ENCODE measurements at regions not wholly inside any gene's neighbourhood (a gene's known extent, or its start where the extent isn't known, plus 50 kb on each side); places are given as distances from the start of the nearest gene placed in this dataset.

GRCh38 chr22:26830837-26831236 is 173.4 kb downstream of the MIAT start:
- Histone ChIP-seq H3K27me3 (no peaks in the 10 kb centered on the region), H3K4me3 (no peak overlapping the region), H3K4me1 (no peaks in the 10 kb centered on the region), H3K9me3 (no peaks in the 10 kb centered on the region), H3K36me3 (no peaks in the 10 kb centered on the region), H3K27ac (no peak overlapping the region)
- intact Hi-C loops (cut with DNase I), result no loop called here
- no peak for DNase-seq (ENCODE audit: low spot score in 2 of 2)
- no peak for TF ChIP-seq CTCF (IDR thresholded peaks at IDR 0.05)

GRCh38 chr22:26835023-26835422 is 177.6 kb downstream of the MIAT start:
- DNase-seq (ENCODE audit: low spot score in 2 of 2), result no peak
- Histone ChIP-seq H3K36me3 (no peaks in the 10 kb centered on the region), H3K4me1 (no peaks in the 10 kb centered on the region), H3K4me3 (no peak overlapping the region), H3K27me3 (no peaks in the 10 kb centered on the region), H3K27ac (no peak overlapping the region), H3K9me3 (no peaks in the 10 kb centered on the region)
- no peak for TF ChIP-seq CTCF (IDR thresholded peaks at IDR 0.05)
- intact Hi-C loops (cut with DNase I), result no loop called here

GRCh38 chr22:26835929-26836528 is 178.6 kb downstream of the MIAT start:
- Histone ChIP-seq H3K4me3 (no peak overlapping the region), H3K4me1 (no peaks in the 10 kb centered on the region), H3K36me3 (no peaks in the 10 kb centered on the region), H3K27ac (no peak overlapping the region), H3K27me3 (no peaks in the 10 kb centered on the region), H3K9me3 (no peaks in the 10 kb centered on the region)
- no peak for DNase-seq (ENCODE audit: low spot score in 2 of 2)
- intact Hi-C loops (cut with DNase I), result no loop called here
- peak in 2 of 3 experiments; percentile 47 to 48 for TF ChIP-seq CTCF (IDR thresholded peaks at IDR 0.05)

- DNase-seq (ENCODE audit: low spot score in 2 of 2), result no peak
- H3K4me3 ChIP-seq, result no peak overlapping the region
- TF ChIP-seq CTCF (IDR thresholded peaks at IDR 0.05), result no peak
- no peaks in the 10 kb centered on the region for H3K36me3 ChIP-seq
- no peaks in the 10 kb centered on the region for H3K4me1 ChIP-seq
- H3K27me3 ChIP-seq, result no peaks in the 10 kb centered on the region
- intact Hi-C loops (cut with DNase I), result no loop called here
- H3K27ac ChIP-seq, result no peak overlapping the region
- no peaks in the 10 kb centered on the region for H3K9me3 ChIP-seq
Measured at GRCh38 chr22:26837784-26838470, 180.5 kb downstream of the MIAT start.

GRCh38 chr22:26838471-26838825 is 181.1 kb downstream of the MIAT start:
- H3K9me3 ChIP-seq, result no peaks in the 10 kb centered on the region
- intact Hi-C loops (cut with DNase I), result no loop called here
- H3K27me3 ChIP-seq, result no peaks in the 10 kb centered on the region
- H3K27ac ChIP-seq, result no peak overlapping the region
- no peak overlapping the region for H3K4me3 ChIP-seq
- no peak for TF ChIP-seq CTCF (IDR thresholded peaks at IDR 0.05)
- no peaks in the 10 kb centered on the region for H3K4me1 ChIP-seq
- H3K36me3 ChIP-seq, result no peaks in the 10 kb centered on the region
- no peak for DNase-seq (ENCODE audit: low spot score in 2 of 2)
